ENCODE measurements at regions not wholly inside any gene's neighbourhood (a gene's known extent, or its start where the extent isn't known, plus 50 kb on each side); places are given as distances from the start of the nearest gene placed in this dataset.

- no peaks in the 10 kb centered on the region for H3K79me2 ChIP-seq (ENCODE audit: control insufficient read depth, insufficient read depth, low read length)
- WGBS (ENCODE audit: insufficient coverage, insufficient replicate concordance, low lambda C conversion rate, missing lambda C conversion rate) = 24% methylated on average over 7 of the region's 7 CpGs
- no TSS peak for BruUV-seq (replicated peaks)
- intact Hi-C loops (cut with micrococcal nuclease; ENCODE audit: unreplicated experiment) = no loop called here
- DNase-seq (ENCODE audit: low read depth, low spot score) (no peak), ATAC-seq (no peak), FAIRE-seq (no peak)
- H3K9ac ChIP-seq (ENCODE audit: control insufficient read depth, insufficient read depth, low read length) = no peak overlapping the region
- CTCF ChIA-PET = no interaction called here
- no peaks in the 10 kb centered on the region for H3K4me1 ChIP-seq (ENCODE audit: control insufficient read depth, insufficient read depth, low read length)
- TF ChIP-seq ZNF207 (IDR thresholded peaks at IDR 0.05; ENCODE audit: borderline replicate concordance) = no peak
- TF ChIP-seq BRCA1 (IDR thresholded peaks at IDR 0.05; ENCODE audit: low read depth, low read length) = no peak
- TF ChIP-seq SMAD5 (IDR thresholded peaks at IDR 0.05; ENCODE audit: low read depth) = no peak
- TF ChIP-seq WRNIP1 (IDR thresholded peaks at IDR 0.05; ENCODE audit: borderline replicate concordance, low read depth, low read length) = no peak
- no peak for TF ChIP-seq SPI1 (IDR thresholded peaks at IDR 0.05; ENCODE audit: borderline replicate concordance, insufficient read depth, low read depth, low read length)
- TF ChIP-seq STAT1 (conservative IDR thresholded peaks at IDR 0.05) = no peak
- TF ChIP-seq JUND (IDR thresholded peaks at IDR 0.05; ENCODE audit: low read depth, low read length) = no peak
- no peak for TF ChIP-seq MYB (IDR thresholded peaks at IDR 0.05; ENCODE audit: borderline replicate concordance, low read depth, low read length)
- TF ChIP-seq SMARCA5 (IDR thresholded peaks at IDR 0.05) = no peak
- TF ChIP-seq NFYB (IDR thresholded peaks at IDR 0.05; ENCODE audit: insufficient read depth, low read depth, low read length) = no peak
- TF ChIP-seq BCL3 (IDR thresholded peaks at IDR 0.05; ENCODE audit: borderline replicate concordance, insufficient read depth, low read depth, low read length, poor library complexity, severe bottlenecking) = no peak
- TF ChIP-seq RB1 (IDR thresholded peaks at IDR 0.05; ENCODE audit: borderline replicate concordance) = no peak
- no peak for TF ChIP-seq YY1 (IDR thresholded peaks at IDR 0.05; ENCODE audit: low read depth, low read length)
- no peak for TF ChIP-seq TAF1 (IDR thresholded peaks at IDR 0.05; ENCODE audit: borderline replicate concordance, low read depth, low read length)
- TF ChIP-seq CREB1 (IDR thresholded peaks at IDR 0.05; ENCODE audit: low read depth) = no peak
- no peak for TF ChIP-seq E4F1 (IDR thresholded peaks at IDR 0.05; ENCODE audit: borderline replicate concordance, partially characterized antibody)
- no peak for TF ChIP-seq NKRF (conservative IDR thresholded peaks at IDR 0.05)
- no peak for TF ChIP-seq SUPT20H (IDR thresholded peaks at IDR 0.05; ENCODE audit: borderline replicate concordance, control insufficient read depth, low read depth, low read length)
- POLR2A ChIA-PET = no interaction called here
- H3K36me3 ChIP-seq (ENCODE audit: control insufficient read depth in 2 of 2, insufficient read depth in 2 of 2, low read length in 1 of 2) = no peaks in the 10 kb centered on the region
- H3K4me3 ChIP-seq = no peak overlapping the region
- H3K27me3 ChIP-seq (replicated peaks in 1 of 2; ENCODE audit: control insufficient read depth in 2 of 2, insufficient read depth in 2 of 2, low read length in 1 of 2) = no peaks in the 10 kb centered on the region
- H3K9me3 ChIP-seq (replicated peaks; ENCODE audit: control insufficient read depth, insufficient read depth, low read length) = no peaks in the 10 kb centered on the region
- no peak overlapping the region for H2AFZ ChIP-seq (ENCODE audit: control insufficient read depth, low read depth, low read length)
- H3K27ac ChIP-seq (ENCODE audit: control insufficient read depth, insufficient read depth) = no peak overlapping the region
- in situ Hi-C loops (cut with MboI) = no loop called here
- no peaks in the 10 kb centered on the region for H4K20me1 ChIP-seq (ENCODE audit: control insufficient read depth, insufficient read depth)
- H3K4me2 ChIP-seq (ENCODE audit: control insufficient read depth, insufficient read depth) = no peak overlapping the region
- RAD21 ChIA-PET (ENCODE audit: unreplicated experiment) = no interaction called here
- SMC1A ChIA-PET (ENCODE audit: uncharacterized antibody, unreplicated experiment) = no interaction called here
Measured at GRCh38 chr4:44098973-44099372, 349.6 kb downstream of the KCTD8 start.

Measured in GM12878 (cell line).